K562 (cell line): ENCODE measurements at regions not wholly inside any gene's neighbourhood (a gene's known extent, or its start where the extent isn't known, plus 50 kb on each side); places are given as distances from the start of the nearest gene placed in this dataset.

Source experiments
- ATAC-seq: fragments of 200-7000 bp; cut with Tn5 transposase; 3 replicates; pipeline ENCODE4 v1.9.1; 2020; ENCODE audit warnings: moderate library complexity
- BruUV-seq: library from RNA; stranded (reverse); fragments of 400-500 nt; replicated peaks from 2 replicates; lab custom pipeline; 2021; lab: Mats Ljungman, UMichigan
- CTCF ChIA-PET: fragments of 300-600 bp; formaldehyde crosslinking; extraction: SDS; loops from one replicate; lab custom pipeline; 2021; ENCODE audit warnings: low intra/inter-chr PET ratio; lab: Yijun Ruan, JAX
- POLR2A ChIA-PET: fragments of 300-600, 350-650 bp; sonication (Branson Sonifier 250); formaldehyde crosslinking; extraction: SDS; loops from one replicate; lab custom pipeline; 2021; ENCODE audit warnings: antibody characterized with exemption, inconsistent platforms; lab: Yijun Ruan, JAX
- DNase-seq, 4 experiments: peaks; one replicate each; pipeline versions ENCODE4 v3.0.0 to v3.0.0-alpha.2; 2011 to 2018; ENCODE audit warnings: low spot score in 3 of 4, mixed read lengths in 3 of 4; ENCODE audit errors: extremely low read depth in 1 of 4
- FAIRE-seq: peaks from 2 replicates; lab custom pipeline; 2011; peaks lifted over from hg19 to GRCh38; lab: Jason Lieb, UNC
- H2AFZ ChIP-seq: 2 replicates; pipeline ENCODE4 v1.6.0; 2011; ENCODE audit warnings: low read depth, low read length, control low read depth, inconsistent platforms
- H3K27ac ChIP-seq: fragments of 200-600 bp; 3 replicates; pipeline ENCODE4 v1.8.0; 2011; ENCODE audit warnings: low read depth, mild to moderate bottlenecking, control low read depth, inconsistent platforms, low read length, moderate library complexity, mixed read lengths; ENCODE audit errors: extremely low read depth
- H3K27me3 ChIP-seq, 2 experiments: fragments of 300-600 bp in 1 of 2; 2 replicates in 1 of 2; 3 replicates in 1 of 2; pipeline versions ENCODE4 v1.6.0 to v1.8.0; 2011; ENCODE audit warnings: inconsistent platforms in 2 of 2, low read length in 2 of 2, mild to moderate bottlenecking in 1 of 2, mixed read lengths in 1 of 2, moderate library complexity in 1 of 2; ENCODE audit not compliant: control insufficient read depth in 2 of 2, insufficient read depth in 2 of 2
- H3K36me3 ChIP-seq: fragments of 300-600 bp; 3 replicates; pipeline ENCODE4 v1.8.0; 2011; ENCODE audit warnings: mild to moderate bottlenecking, low read length, inconsistent platforms; ENCODE audit not compliant: control insufficient read depth, insufficient read depth
- H3K4me1 ChIP-seq, 2 experiments: fragments of 200-600 bp in 1 of 2; replicated peaks in 1 of 2; 2 replicates in 1 of 2; 3 replicates in 1 of 2; pipeline versions ENCODE4 v1.5.1 to v1.8.0; 2011; ENCODE audit warnings: inconsistent platforms in 2 of 2, low read length in 2 of 2, mild to moderate bottlenecking in 1 of 2, mixed read lengths in 1 of 2, moderate library complexity in 1 of 2; ENCODE audit not compliant: control insufficient read depth in 2 of 2, insufficient read depth in 2 of 2
- H3K4me2 ChIP-seq: 2 replicates; pipeline ENCODE4 v1.6.1; 2011; ENCODE audit warnings: low read length, control low read depth, inconsistent platforms, mixed read lengths; ENCODE audit not compliant: insufficient read depth
- H3K4me3 ChIP-seq: fragments of 200-600 bp; sonication (generic), shearing (Covaris generic); 2 replicates; pipeline ENCODE4 v1.5.1; 2016; ENCODE audit warnings: control low read depth, inconsistent platforms
- H3K79me2 ChIP-seq: fragments of 200-600 bp; 3 replicates; pipeline ENCODE4 v1.8.0; 2011; ENCODE audit warnings: low read length, inconsistent platforms; ENCODE audit not compliant: control insufficient read depth, insufficient read depth
- H3K9ac ChIP-seq, 2 experiments: 2 replicates each; pipeline versions ENCODE4 v1.6.0 to v1.6.1; 2011; ENCODE audit warnings: low read depth in 2 of 2, low read length in 2 of 2, control low read depth in 1 of 2, inconsistent platforms in 1 of 2, mild to moderate bottlenecking in 1 of 2, mixed read lengths in 1 of 2; ENCODE audit not compliant: insufficient read depth in 1 of 2
- H3K9me1 ChIP-seq: one replicate; pipeline ENCODE4 v1.6.0; 2011; ENCODE audit warnings: inconsistent platforms, mild to moderate bottlenecking, low read length, moderate library complexity; ENCODE audit not compliant: control insufficient read depth, insufficient read depth
- H3K9me3 ChIP-seq: replicated peaks from 2 replicates; pipeline ENCODE4 v1.5.1; 2011; ENCODE audit warnings: low read depth, low read length, inconsistent platforms; ENCODE audit not compliant: control insufficient read depth, insufficient read depth
- H4K20me1 ChIP-seq: replicated peaks from 2 replicates; pipeline ENCODE4 v1.6.1; 2011; ENCODE audit warnings: low read length, inconsistent platforms, mixed read lengths; ENCODE audit not compliant: control insufficient read depth, insufficient read depth
- CHD1 ChIP-seq: fragments of 200-600 bp; sonication (generic); IDR thresholded peaks from one replicate; pipeline ENCODE4 v1.6.1; 2012; ENCODE audit warnings: mild to moderate bottlenecking, moderate library complexity, low read length, inconsistent platforms
- HDAC1 ChIP-seq, 2 experiments: fragments of 450-650 bp; IDR thresholded peaks; 2 replicates each; pipeline ENCODE4 v1.6.1; 2016 to 2017; ENCODE audit warnings: inconsistent platforms in 1 of 2, mild to moderate bottlenecking in 1 of 2, moderate library complexity in 1 of 2
- ID3 ChIP-seq, 2 experiments: fragments of 250-450 bp in 1 of 2; fragments of 450-650 bp in 1 of 2; sonication (Bioruptor Pico) in 1 of 2; IDR thresholded peaks; 2 replicates each; pipeline versions ENCODE4 v1.6.1 to v1.8.0; 2016 to 2021; ENCODE audit warnings: mild to moderate bottlenecking in 2 of 2, moderate library complexity in 2 of 2, missing compliant biosample characterization in 1 of 2, missing genetic modification characterization in 1 of 2
- MTF1 ChIP-seq: fragments of 250-450 bp; sonication (Bioruptor Pico); IDR thresholded peaks from 2 replicates; pipeline ENCODE4 v1.9.0; 2021; ENCODE audit warnings: moderate library complexity, mild to moderate bottlenecking, inconsistent platforms, borderline replicate concordance
- NCOA4 ChIP-seq: fragments of 450-650 bp; IDR thresholded peaks from 2 replicates; pipeline ENCODE4 v1.6.1; 2018; ENCODE audit warnings: mild to moderate bottlenecking; ENCODE audit not compliant: partially characterized antibody
- PHF8 ChIP-seq: fragments of 200-600 bp; sonication (generic); IDR thresholded peaks from 2 replicates; pipeline ENCODE4 v1.6.1; 2012; ENCODE audit warnings: mixed run types, mild to moderate bottlenecking, inconsistent platforms, low read length, moderate library complexity, borderline replicate concordance
- SMARCC2 ChIP-seq: fragments of 450-650 bp; IDR thresholded peaks from 2 replicates; pipeline ENCODE4 v1.6.1; 2017; ENCODE audit warnings: antibody characterized with exemption, moderate library complexity, mild to moderate bottlenecking, low read depth
- SRSF9 ChIP-seq: fragments of 200-400 bp; formaldehyde crosslinking; IDR thresholded peaks from 2 replicates; pipeline ENCODE4 v1.6.1; 2017; ENCODE audit warnings: low read depth, low read length, borderline replicate concordance
- ZNF778 ChIP-seq: fragments of 450-650 bp; formaldehyde crosslinking; IDR thresholded peaks from 2 replicates; pipeline ENCODE4 v1.4.0; 2020; ENCODE audit warnings: mild to moderate bottlenecking, moderate library complexity
- WGBS: fragments of 100-300 bp; shearing (Covaris generic); methylation state at CpG from one replicate; pipeline ENCODE4 v1.1.6; 2016; ENCODE audit warnings: low coverage, mixed read lengths; ENCODE audit not compliant: insufficient coverage; ENCODE audit errors: missing lambda C conversion rate; 5-methylcytosine and 5-hydroxymethylcytosine counted together
- in situ Hi-C: fragments of 300-500 bp; cut with MboI; formaldehyde crosslinking; loops from 4 replicates; pipeline ENCODE4 v1.15.0; 2018; ENCODE audit warnings: inconsistent platforms, mixed read lengths
- intact Hi-C: fragments of 100-400 bp; cut with micrococcal nuclease; formaldehyde crosslinking; loops from 2 replicates; pipeline ENCODE4 v1.14.2; 2022

- ChIA-PET POLR2A (no interaction called here), CTCF (no interaction called here)
- Histone ChIP-seq H3K4me1 (no peaks in the 10 kb centered on the region), H3K27ac (no peak overlapping the region), H3K36me3 (no peaks in the 10 kb centered on the region), H3K4me2 (no peak overlapping the region), H3K9me3 (no peaks in the 10 kb centered on the region; the same call in none of the 2 replicates), H3K4me3 (no peak overlapping the region), H2AFZ (no peak overlapping the region), H3K9ac (no peak overlapping the region), H4K20me1 (no peaks in the 10 kb centered on the region), H3K27me3 (no peaks in the 10 kb centered on the region), H3K79me2 (no peaks in the 10 kb centered on the region), H3K9me1 (no peaks in the 10 kb centered on the region)
- FAIRE-seq, result no peak
- 7% methylated on average over 1 of the region's 1 CpG for WGBS
- in situ Hi-C loops, result no loop called here
- DNase-seq, result no peak
- TF ChIP-seq ZNF778, result no peak
- TF ChIP-seq HDAC1 (IDR thresholded peaks at IDR 0.05), result no peak
- no peak for TF ChIP-seq SRSF9
- no peak for TF ChIP-seq SMARCC2
- TF ChIP-seq PHF8, result no peak
- TF ChIP-seq MTF1 (CRISPR knock-in tag), result no peak
- no peak for TF ChIP-seq NCOA4
- no TSS peak for BruUV-seq
- intact Hi-C loops, result no loop called here
- ATAC-seq, result no peak
These were observed 1316.8 kb upstream of the RAG2 start for GRCh38 chr11:37914859-37915258.

- Histone ChIP-seq H3K4me1 (no peaks in the 10 kb centered on the region; a peak in 1 of 5 replicates), H2AFZ (peak overlapping the region; percentile 38; the same call in 1 of the 2 replicates)
- POLR2A ChIA-PET, result no interaction called here
- in situ Hi-C loops, result no loop called here
- peak in 1 of 4 experiments; percentile 3 for DNase-seq
- TF ChIP-seq CHD1, result no peak
- no peak for TF ChIP-seq ID3 (CRISPR knock-in tag; IDR thresholded peaks at IDR 0.05)
- TF ChIP-seq ID3 (tag; IDR thresholded peaks at IDR 0.05), result no peak
- TF ChIP-seq, all 486 proteins: peak for 0
- 0 out of 2 replicates have a peak overlapping the region, but pooled peaks have one; percentile 7 for H3K4me2 ChIP-seq
- H3K9me1 ChIP-seq, result no peaks in the 10 kb centered on the region
- no TSS peak for BruUV-seq
- no peaks in the 10 kb centered on the region for H4K20me1 ChIP-seq
- no peaks in the 10 kb centered on the region for H3K79me2 ChIP-seq
- WGBS, result 0% methylated on average over 8 of the region's 8 CpGs
- intact Hi-C loops, result no loop called here
- H3K4me3 ChIP-seq, result no peak overlapping the region
- H3K27me3 ChIP-seq, result no peaks in the 10 kb centered on the region
- no peaks in the 10 kb centered on the region for H3K36me3 ChIP-seq
- no peak overlapping the region for H3K9ac ChIP-seq
- CTCF ChIA-PET, result no interaction called here
- FAIRE-seq (no peak), ATAC-seq (peak; percentile 36; the same call in 1 of the 3 replicates)
- H3K27ac ChIP-seq, result no peak overlapping the region; the same call in 2 of the 3 replicates
- H3K9me3 ChIP-seq, result no peaks in the 10 kb centered on the region; the same call in none of the 2 replicates
These were observed 1310.1 kb upstream of the RAG2 start for GRCh38 chr11:37908219-37908548.
